Endothelial cell (in vitro differentiated cells): ENCODE measurements at regions not wholly inside any gene's neighbourhood (a gene's known extent, or its start where the extent isn't known, plus 50 kb on each side); places are given as distances from the start of the nearest gene placed in this dataset.

Experiments used
- DNase-seq: peaks from one replicate; pipeline ENCODE4 v3.0.0; 2021; ENCODE audit warnings: low spot score
- H3K27ac Mint-ChIP-seq: one replicate; pipeline ENCODE4 v1.8.0; 2021; ENCODE audit warnings: mixed read lengths, inconsistent platforms; ENCODE audit not compliant: unreplicated experiment
- H3K27me3 Mint-ChIP-seq: one replicate; pipeline ENCODE4 v1.8.0; 2021; ENCODE audit warnings: mild to moderate bottlenecking, moderate library complexity, mixed read lengths, inconsistent platforms; ENCODE audit not compliant: unreplicated experiment
- H3K36me3 Mint-ChIP-seq: one replicate; pipeline ENCODE4 v1.8.0; 2021; ENCODE audit warnings: mild to moderate bottlenecking, low read depth, mixed read lengths, inconsistent platforms; ENCODE audit not compliant: unreplicated experiment
- H3K4me1 Mint-ChIP-seq: one replicate; pipeline ENCODE4 v1.8.0; 2021; ENCODE audit warnings: mild to moderate bottlenecking, mixed read lengths, inconsistent platforms; ENCODE audit not compliant: unreplicated experiment
- H3K4me3 Mint-ChIP-seq: one replicate; pipeline ENCODE4 v1.8.0; 2021; ENCODE audit warnings: mild to moderate bottlenecking, mixed read lengths, inconsistent platforms; ENCODE audit not compliant: unreplicated experiment
- H3K9me3 Mint-ChIP-seq: one replicate; pipeline ENCODE4 v1.8.0; 2021; ENCODE audit warnings: mixed read lengths, inconsistent platforms; ENCODE audit not compliant: unreplicated experiment
- CTCF ChIP-seq: fragments of 200-600 bp; sonication (generic); IDR thresholded peaks from one replicate; pipeline ENCODE4 v1.5.0; 2021; ENCODE audit warnings: antibody characterized with exemption; ENCODE audit not compliant: unreplicated experiment

GRCh38 chr15:98304371-98304770 lies 343.9 kb downstream of the ARRDC4 start:
- no peak for TF ChIP-seq CTCF
- no peak overlapping the region for H3K27ac Mint-ChIP-seq
- H3K4me1 Mint-ChIP-seq = no peaks in the 10 kb centered on the region
- peaks cover 1% of the 10 kb centered on the region for H3K27me3 Mint-ChIP-seq
- H3K4me3 Mint-ChIP-seq = no peak overlapping the region
- DNase-seq = no peak
- no peaks in the 10 kb centered on the region for H3K9me3 Mint-ChIP-seq
- H3K36me3 Mint-ChIP-seq = no peaks in the 10 kb centered on the region

- TF ChIP-seq CTCF = no peak
- Mint-ChIP-seq H3K4me3 (no peak overlapping the region), H3K27ac (no peak overlapping the region), H3K9me3 (no peaks in the 10 kb centered on the region), H3K4me1 (no peaks in the 10 kb centered on the region), H3K36me3 (no peaks in the 10 kb centered on the region), H3K27me3 (peaks cover under 1% of the 10 kb centered on the region)
- no peak for DNase-seq
Measured at GRCh38 chr15:98308117-98308516, 340.2 kb upstream of the IGF1R start.

- Mint-ChIP-seq H3K27ac (no peak overlapping the region), H3K4me1 (no peaks in the 10 kb centered on the region), H3K4me3 (no peak overlapping the region), H3K9me3 (no peaks in the 10 kb centered on the region), H3K27me3 (no peaks in the 10 kb centered on the region), H3K36me3 (no peaks in the 10 kb centered on the region)
- TF ChIP-seq CTCF = peak; percentile 96
- peak; percentile 77 for DNase-seq
Measured at GRCh38 chr15:98311566-98312188, 336.7 kb upstream of the IGF1R start.

- H3K4me1 Mint-ChIP-seq = no peaks in the 10 kb centered on the region
- H3K27ac Mint-ChIP-seq = no peak overlapping the region
- no peak overlapping the region for H3K4me3 Mint-ChIP-seq
- no peaks in the 10 kb centered on the region for H3K27me3 Mint-ChIP-seq
- DNase-seq = no peak
- H3K9me3 Mint-ChIP-seq = no peaks in the 10 kb centered on the region
- H3K36me3 Mint-ChIP-seq = no peaks in the 10 kb centered on the region
- no peak for TF ChIP-seq CTCF
Measured at GRCh38 chr15:98312913-98313312, 335.4 kb upstream of the IGF1R start.

- no peak overlapping the region for H3K4me3 Mint-ChIP-seq
- peaks cover 4% of the 10 kb centered on the region for H3K9me3 Mint-ChIP-seq
- no peak overlapping the region for H3K27ac Mint-ChIP-seq
- H3K36me3 Mint-ChIP-seq = no peaks in the 10 kb centered on the region
- no peaks in the 10 kb centered on the region for H3K4me1 Mint-ChIP-seq
- no peak for DNase-seq
- no peaks in the 10 kb centered on the region for H3K27me3 Mint-ChIP-seq
- no peak for TF ChIP-seq CTCF
Measured at GRCh38 chr15:98315971-98316370, 332.4 kb upstream of the IGF1R start.
